GM21360 (cell line): ENCODE measurements at regions not wholly inside any gene's neighbourhood (a gene's known extent, or its start where the extent isn't known, plus 50 kb on each side); places are given as distances from the start of the nearest gene placed in this dataset.
A peak's percentile ranks its signal among the peaks of the same experiment; 100 is the strongest.

ENCODE experiments used
- ATAC-seq: cut with Tn5 transposase; IDR thresholded peaks from one replicate; pipeline ENCODE4 v1.9.1; 2021; ENCODE audit warnings: mild to moderate bottlenecking, moderate library complexity; ENCODE audit not compliant: unreplicated experiment

DNA sequence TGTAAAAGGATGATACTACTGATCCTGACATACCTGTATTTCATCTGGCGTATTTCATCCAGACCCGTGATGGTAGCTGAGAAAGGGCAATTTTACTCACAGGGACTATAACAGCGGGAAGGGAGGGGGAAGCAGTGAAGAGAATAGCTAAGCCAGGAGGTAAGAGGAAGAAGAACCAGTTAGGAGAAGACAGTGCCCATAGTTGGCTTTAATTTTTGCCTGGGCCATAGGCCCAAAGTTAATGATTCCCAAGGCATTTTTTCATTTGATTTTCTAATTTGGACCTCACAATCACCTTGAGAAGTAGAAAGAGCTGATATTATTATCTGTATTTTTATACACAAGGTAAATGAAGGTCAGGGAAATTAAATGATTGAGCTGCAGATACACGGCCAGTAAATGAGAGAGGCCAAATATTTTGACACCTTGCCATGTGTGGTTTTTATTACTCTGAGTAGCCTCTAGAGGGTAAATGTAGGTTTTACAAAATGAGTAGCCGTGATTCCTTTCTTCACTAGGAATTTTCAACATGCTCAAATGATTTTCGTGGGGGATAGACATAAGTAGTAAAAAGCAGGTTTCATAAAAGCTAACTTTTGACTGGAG lies 382.2 kb downstream of the FUT8 start:
- ATAC-seq, result no peak

DNA sequence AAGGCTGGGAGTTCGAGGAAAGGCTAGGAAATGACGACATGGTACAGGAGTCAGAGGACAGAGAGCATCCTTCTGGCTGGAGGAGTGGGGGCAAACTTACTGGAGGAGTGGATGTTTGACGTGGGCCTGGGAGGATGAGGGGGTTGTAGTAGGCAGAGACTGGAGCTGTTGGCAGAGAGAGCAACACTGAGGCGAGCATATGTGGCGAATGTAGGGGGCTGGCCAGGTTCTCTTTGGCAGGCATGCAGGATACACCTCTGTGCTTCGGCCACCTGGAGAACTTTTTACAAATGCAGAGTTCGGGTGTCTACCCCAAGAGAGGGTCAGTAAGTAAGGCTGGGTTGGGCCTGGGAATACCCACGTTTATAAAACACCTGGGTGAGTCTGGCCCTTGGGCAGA lies 385.7 kb downstream of the FUT8 start:
- no peak for ATAC-seq

DNA sequence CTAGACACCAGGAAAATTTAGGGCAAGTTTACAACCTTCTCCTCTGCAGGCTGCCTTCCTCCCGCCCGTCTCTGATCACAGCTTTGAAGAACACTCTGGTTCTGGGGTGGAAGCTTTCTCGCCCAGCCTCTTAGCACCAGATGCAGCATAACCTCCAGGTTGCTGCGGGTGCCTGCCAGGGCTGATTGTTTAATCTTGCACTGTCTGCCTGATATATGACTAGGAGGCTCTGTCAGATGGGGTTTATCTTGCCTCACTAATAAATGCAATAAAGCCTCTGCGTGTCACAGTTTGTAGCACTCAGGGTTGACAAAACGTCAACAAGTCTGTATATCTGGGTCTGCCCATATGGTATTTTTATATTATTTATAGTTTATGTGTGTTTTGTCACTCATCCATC lies 388.2 kb downstream of the FUT8 start:
- no peak for ATAC-seq

DNA sequence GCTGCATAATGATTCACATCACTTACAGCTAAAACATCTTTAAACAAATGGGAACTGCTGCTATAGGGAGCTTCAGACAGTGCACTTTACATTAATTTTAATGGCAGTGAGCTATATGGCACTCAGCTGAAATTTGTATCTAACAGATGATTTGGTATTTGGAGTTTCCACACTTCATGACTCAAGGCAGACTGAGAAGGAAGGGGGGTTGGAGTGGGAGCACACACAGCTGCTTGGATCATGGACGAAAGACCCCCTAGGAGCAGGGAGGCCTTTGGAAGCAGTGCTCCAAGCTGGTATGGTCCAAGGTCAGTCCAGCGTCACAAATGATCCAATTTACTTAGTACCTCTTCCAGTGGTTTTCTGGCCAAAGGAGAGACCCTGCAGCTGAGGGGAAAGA lies 389.7 kb downstream of the FUT8 start:
- no peak for ATAC-seq

DNA sequence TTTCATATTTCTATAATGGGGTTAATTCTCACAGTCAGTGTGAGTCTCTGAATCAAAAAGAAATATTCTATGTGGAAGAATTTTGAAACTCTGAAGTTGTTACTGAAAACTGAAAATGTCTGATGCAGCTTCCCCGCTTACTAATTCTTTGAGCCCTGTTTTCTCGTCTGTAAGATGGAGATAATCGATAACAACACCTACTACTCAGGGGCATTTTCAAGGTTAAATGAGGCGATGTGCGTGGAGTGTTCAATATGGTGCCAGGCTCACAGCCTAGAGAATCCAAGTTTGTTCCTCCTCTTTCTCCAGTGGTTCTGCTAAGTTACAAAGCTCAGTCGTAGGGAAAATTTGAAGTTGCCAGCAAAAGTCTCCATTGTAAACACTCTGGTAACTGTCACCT lies 391.4 kb downstream of the FUT8 start:
- no peak for ATAC-seq

DNA sequence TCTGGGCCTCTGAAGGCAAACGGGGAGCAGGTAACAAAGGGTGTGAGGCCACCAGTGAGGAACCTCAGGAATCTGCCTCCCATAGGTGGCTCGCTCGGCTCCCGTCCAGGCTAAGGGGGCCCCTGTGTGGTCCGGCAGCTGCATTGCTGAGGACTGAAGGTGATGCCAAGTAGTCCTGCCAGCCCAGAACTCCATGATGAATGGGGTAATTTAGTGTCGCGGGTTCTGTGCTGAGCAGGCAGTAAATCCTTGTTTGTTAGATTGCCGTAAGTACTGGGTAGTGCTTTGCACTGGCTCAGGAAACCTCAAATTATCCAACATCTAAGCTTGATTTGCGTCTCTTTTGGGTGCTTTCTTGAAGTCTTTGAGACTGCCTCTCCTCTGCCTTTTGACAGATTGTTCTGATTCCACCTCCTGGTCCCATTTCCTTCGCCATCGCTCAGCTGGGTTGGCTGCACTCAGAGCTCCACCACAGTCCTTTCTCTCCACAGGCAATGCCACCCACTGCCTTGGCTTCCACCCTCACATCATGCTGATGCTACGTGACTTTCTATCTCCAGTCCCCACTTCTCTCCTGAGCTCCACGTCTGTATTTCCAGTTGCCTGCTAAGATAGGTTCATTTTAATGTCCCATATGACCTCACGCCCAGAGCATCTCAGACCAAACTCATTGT lies 392.0 kb downstream of the FUT8 start:
- ATAC-seq, result no peak

DNA sequence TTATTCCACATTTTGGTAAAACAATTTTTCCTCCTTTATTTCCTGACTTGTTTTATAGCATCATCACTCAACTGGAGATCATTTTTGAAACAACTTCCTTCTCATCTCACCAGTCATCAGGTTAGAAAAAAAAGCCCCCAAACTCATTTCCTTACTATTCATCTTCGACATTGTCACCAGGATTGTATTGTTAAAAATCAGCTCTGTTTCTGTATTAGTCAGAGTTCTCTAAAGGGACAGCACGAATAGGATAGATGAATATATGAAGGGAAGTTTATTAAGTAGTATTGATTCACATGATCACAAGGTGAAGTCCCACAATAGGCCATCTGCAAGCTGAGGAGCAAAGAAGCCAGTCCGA lies 392.6 kb downstream of the FUT8 start:
- no peak for ATAC-seq

DNA sequence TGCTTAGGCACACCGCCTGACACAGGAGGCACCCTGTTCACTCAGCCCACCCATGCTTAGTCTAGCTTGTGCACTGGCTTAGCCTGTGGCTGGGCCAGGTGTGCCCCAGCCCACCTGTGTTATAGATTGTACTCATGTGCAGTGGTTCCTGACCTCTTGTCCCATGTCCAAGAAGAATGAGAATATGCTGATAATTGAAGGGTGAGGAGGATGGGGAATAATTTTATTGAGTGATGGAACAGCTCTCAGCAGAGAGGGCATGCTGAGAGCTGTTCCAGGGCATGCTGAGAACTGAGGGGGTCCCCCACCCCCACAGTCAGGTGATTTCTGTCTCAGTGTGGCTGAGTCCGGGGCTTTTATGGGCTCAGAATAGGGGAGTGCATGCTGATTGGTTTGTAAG lies 395.9 kb downstream of the FUT8 start:
- no peak for ATAC-seq

DNA sequence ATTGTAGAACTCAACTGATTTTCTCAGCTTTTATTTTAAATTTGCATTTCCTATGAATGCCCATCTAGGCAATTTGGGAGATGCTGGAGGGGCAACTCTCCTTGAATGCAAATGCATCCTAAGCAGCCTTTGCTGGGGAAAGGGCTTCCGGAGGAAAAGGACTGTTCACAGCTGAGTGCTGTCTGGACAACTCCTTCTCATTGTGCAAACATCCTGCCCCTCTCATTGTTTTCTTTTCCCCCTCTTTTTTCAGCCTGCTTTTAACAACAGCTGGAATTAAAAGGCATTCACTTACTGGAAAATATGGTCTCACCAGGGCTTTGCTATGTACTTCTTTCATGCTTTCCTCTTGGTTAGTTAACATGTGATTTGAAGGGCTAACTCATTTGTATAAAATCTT lies 397.8 kb downstream of the FUT8 start:
- ATAC-seq, result no peak

DNA sequence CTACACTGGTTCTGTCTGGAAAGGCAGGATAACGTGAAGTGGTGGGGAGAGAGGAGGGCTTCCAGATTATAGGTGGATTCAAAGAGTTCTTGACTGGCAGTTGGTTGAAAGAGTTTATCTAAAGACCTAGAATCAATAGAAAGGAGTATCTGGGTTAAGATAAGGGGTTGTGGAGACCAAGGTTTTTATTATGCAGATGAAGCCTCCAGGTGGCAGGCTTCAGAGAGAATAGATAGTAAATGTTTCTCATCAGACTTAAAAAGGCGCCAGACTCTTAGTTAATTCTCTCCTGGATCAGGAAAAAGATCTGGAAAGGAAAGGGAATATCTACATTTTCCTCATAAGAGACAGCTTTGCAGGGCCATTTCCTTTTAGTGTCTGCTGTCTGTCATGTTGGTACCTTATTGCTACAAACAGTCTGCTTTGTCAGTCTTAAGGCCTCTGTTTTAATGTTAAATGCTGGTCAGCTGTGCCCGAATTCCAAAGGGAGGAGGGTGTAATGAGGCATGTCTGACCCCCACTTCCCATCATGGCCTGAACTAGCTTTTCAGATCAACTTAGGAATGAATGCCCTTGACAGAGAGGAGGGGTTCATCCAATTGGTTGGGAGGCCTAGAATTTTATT lies 401.3 kb downstream of the FUT8 start:
- ATAC-seq, result no peak

DNA sequence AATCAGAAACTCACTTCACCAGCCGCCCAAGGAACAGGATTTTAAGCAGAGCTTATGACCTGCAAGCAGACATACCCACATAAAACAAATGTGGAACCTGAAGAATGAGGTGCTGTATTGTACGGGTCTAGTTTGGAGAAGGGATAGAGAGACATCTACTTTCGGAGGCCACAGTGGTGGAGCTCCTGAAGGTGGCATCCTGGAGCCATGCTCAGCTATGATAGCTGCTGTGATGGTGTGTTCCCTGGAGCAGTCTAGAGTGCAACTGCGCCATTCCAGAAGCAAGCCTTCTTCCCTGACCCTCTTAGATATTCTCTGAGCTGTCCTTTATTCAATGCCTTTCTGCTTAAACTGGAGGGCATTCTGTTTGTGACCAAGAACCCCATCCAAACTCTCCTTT lies 402.6 kb downstream of the FUT8 start:
- no peak for ATAC-seq

DNA sequence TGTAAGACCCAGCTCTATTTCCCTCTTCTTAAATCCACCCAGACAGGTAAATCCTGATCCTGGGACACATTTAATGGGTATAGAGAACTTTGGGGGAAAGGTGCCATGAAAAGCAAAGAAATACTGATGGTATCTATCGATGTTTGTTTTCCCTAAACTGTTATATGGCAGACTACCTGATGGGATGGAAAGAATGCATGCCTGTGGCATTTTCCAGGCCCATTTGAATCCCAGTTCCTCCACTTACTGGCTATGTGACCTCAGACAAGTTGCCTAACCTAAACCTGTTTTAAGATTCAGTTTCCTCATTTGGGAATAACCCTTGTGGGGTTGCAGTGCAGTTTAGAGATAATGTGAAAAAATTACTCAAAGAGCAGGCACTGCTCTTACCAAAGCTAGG lies 404.5 kb downstream of the FUT8 start:
- ATAC-seq, result no peak

DNA sequence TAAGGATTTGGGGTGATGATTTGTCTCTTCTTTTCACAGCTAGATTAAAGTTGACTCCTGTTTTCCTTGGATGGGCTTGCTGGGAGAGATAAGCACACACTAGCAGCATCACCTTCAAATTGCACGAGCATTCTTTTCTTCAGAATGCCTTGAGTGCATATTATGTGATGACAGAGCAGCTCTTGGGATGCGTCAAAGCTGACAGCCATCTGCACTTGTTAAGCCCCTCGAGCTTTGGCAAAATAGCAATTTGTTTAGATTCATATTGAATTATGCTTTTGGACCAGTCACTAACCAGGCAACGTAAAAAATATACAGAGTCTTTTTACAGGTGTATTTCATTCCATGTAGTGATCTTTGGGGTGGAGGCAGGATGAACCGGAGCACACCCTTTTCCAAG lies 407.0 kb downstream of the FUT8 start:
- no peak for ATAC-seq

DNA sequence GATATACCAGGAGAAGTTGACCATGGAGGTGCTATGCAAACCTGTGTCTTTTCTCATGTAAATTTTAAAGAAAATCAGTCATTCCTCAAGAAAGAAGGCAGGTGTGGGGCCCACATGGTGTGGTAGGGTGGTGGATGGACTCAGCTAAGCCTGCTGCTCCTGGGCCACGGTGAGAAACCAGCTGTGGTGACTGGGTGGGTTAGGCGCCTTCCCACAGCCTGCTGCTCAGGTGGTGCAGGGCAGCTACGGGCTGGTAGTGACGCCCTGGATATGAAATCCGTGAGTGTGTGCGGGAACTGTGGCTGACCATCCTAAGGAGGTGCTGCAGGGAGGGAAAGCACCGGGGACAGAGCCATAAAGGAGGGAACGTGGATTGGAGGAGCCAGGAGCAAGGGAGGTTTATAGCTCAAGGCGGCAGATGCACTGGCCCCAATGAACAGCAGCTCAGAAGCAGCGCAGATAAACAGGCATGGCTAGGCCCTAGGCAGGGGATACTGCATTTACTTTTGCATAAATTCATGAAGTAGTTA lies 408.8 kb downstream of the FUT8 start:
- ATAC-seq, result no peak

DNA sequence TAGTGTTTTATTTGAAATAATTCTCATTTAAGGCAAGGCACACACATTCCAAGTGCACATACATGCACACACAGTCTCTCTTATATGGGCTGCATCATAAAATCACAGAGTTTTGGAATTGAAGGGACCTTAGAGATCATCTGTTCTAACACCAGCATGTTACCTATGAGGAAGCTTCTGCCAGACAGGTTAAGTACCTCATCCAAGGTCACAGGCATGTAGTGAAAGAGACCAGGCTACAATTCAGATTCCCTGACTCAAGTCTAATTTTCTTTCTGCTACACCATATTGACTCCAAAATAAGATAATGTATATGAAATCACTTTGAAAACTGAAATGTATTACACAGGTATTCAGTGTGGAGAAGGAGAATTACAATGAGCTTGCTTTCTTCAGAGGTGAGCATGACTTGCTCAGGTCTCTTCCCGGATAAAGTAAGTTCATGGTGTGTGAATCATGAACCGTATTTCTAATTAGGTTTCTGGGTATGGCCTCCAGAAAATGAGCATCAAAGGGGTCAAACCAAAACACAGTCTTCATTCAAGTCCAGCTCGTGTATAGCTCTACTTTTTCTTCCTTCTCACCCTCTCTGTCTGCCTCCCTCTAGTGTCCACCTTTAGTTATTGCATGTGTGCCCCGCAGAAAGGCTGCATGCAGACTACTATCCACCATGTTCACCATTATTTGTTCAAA lies 411.9 kb downstream of the FUT8 start:
- peak; percentile 71 for ATAC-seq

DNA sequence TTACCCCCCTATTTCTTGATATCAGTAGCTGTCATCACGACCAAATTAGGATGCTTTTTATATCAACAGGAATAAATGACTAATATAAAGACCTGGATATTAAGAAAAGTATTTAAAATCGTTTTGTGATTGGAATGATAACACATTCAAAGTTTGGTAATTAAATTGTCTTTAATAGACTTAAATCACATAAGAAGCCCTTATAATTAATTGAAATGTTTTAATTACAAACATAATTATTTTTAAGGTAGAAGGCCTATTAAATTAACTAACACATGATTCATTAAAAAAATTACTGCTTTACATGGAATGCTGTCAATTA lies 412.4 kb downstream of the FUT8 start:
- no peak for ATAC-seq

DNA sequence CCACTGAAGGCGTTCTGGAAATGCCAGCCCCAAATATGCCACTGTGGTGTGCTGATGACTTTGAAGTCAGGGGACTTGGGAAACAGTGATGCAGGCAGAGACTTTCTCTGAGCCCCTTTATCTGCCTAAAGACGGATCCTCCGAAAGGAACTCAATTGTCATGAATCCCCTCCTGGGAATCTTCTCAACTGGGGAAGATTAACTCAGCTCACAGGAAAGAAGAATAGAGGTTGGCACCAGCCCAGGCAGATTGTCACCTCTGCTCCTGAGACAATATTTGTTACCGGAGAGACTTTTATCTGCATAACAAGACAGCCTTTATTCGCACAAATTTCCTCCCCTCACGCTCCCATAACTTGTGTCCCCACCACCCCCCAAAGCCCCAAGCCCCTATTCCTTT lies 414.4 kb downstream of the FUT8 start:
- no peak for ATAC-seq

DNA sequence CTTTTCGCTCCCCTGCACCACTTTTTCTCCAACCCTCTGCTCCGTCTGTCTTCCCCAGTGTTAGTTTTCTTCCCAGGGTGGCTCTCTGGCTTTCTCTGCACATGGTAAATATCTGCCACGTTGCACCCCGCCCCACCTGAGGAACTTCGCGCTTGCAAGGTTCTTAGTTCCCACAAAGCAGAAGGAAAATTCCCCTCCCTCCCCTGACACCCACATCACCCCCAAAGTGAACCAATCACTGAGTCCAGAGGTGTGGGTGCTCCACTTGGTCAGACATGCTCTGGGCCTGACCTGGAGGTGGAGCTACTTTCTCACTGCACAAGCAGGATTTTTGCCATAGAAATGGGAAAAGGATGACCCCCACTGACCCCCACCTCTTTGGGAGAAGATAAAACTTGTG lies 415.0 kb downstream of the FUT8 start:
- ATAC-seq, result no peak

DNA sequence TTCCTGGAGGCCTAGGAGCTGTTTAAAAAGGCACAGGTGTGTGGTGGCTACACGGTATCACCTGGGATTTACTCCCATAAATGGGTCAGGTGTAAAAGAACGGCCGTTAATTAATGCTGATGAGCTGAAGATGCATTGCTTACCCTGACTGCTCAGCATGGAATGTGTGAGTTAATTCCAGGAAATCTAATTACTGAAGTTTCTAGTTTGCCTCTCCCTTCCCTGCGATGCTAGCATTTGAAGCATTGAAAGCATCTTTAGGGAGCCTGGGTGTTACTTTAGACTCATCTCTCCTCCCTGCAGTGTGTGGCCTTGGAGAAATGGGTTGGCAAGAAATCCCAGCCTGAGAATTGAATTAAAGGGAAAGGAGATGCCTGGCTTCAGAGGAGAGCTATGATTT lies 415.9 kb downstream of the FUT8 start:
- ATAC-seq, result no peak

DNA sequence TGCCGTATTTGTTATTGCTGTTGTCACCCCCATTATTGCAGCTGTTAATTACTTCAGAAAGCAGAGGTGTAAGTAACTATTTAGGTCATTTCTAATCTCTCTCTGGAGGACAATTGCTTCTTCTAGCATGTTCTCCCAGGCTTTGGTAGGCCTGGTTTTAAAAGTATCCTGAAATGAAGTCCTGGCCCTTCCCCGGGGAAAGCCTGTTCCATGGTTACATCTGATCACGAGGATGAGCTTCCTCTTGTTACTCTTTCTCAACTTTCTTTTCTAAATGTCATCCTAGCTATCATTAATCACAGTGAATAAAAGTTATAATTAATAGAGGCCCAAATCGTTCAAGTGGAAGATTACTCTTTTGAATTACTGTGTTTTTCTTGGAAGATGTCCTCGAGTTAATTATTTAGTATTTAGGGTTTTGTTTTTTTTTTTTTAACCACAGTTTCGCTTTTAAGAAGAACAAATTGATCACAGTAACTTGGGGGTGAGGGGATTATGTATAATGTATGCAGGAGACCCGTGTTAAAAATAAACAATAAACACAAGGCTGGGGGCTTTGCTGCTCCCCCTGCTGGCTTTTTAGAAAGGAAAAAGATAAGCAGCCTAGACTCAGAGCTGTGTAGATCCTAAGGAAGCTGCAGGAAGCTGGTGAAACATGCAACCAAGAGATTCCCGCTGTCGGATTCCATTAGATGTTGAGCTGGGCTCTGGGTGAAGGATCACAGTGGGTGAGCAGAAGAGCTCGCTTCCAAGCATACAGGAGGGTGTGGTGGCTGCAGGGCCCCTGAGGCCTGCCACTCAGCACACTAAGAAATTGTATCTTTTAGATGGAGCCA lies 420.1 kb downstream of the FUT8 start:
- no peak for ATAC-seq

DNA sequence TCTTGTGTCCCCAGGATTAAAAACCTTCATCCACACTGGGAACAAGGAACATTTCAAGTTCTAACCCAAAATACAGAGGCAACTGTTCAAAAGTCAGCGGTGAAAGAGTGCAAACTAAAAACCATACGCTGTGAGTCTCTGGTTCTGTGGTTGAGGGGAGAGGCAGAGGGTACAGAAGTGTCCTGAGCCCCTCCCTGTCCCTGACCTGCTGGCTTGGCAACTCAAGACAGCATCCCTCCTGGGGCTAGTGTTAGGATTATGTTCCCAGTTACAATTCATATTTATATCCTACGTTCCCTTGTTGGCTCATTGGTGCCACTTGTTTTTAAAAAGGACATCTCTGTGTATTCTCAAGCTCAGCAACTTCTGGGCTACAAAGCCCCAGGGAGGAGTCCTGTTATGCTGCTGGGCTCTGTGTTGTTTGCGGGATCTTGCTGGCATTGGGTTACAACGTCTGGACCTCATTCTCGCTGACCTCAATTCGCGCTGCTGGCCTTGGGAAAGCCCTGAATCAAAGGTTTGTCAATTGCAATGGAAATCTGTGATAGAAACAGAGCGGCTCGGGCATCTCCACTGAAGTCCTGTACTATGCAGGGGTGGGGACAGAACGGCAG lies 420.8 kb downstream of the FUT8 start:
- ATAC-seq, result no peak
